ENCODE measurements at regions not wholly inside any gene's neighbourhood (a gene's known extent, or its start where the extent isn't known, plus 50 kb on each side); places are given as distances from the start of the nearest gene placed in this dataset.
"Not testable (repeated sequence)": the region's sequence is repeated elsewhere in the genome, so short reads cannot be mapped to it uniquely, and the experiment has no call there.

- H3K4me3 ChIP-seq (replicated peaks in 1 of 2; ENCODE audit: low read depth in 2 of 2, low read length in 2 of 2), result no peak overlapping the region
- no peak for DNase-seq (ENCODE audit: low read depth in 2 of 2)
- TF ChIP-seq CTCF (IDR thresholded peaks at IDR 0.05; ENCODE audit: low read depth, low read length), result no peak
Observed at GRCh38 chr10:117768333-117769042, 225.9 kb downstream of the EMX2 start.

GRCh38 chr10:117775526-117775925, 233.0 kb downstream of the EMX2 start:
- TF ChIP-seq CTCF (IDR thresholded peaks at IDR 0.05; ENCODE audit: low read depth, low read length), result no peak
- DNase-seq (ENCODE audit: low read depth in 2 of 2), result no peak

GRCh38 chr10:117777222-117777621, 234.7 kb downstream of the EMX2 start:
- DNase-seq (ENCODE audit: low read depth in 2 of 2); H3K4me3 ChIP-seq (replicated peaks in 1 of 2; ENCODE audit: low read depth in 2 of 2, low read length in 2 of 2): not testable (repeated sequence)

More at GRCh38 chr10:117775526-117775925, 233.0 kb downstream of the EMX2 start:
- no peak overlapping the region for H3K4me3 ChIP-seq (replicated peaks in 1 of 2; ENCODE audit: low read depth in 2 of 2, low read length in 2 of 2)

- no peak for DNase-seq (ENCODE audit: low read depth in 2 of 2)
- no peak overlapping the region for H3K4me3 ChIP-seq (replicated peaks in 1 of 2; ENCODE audit: low read depth in 2 of 2, low read length in 2 of 2)
- no peak for TF ChIP-seq CTCF (IDR thresholded peaks at IDR 0.05; ENCODE audit: low read depth, low read length)
Observed at GRCh38 chr10:117778241-117778640, 235.7 kb downstream of the EMX2 start.

GRCh38 chr10:117780411-117780810, 237.9 kb downstream of the EMX2 start:
- TF ChIP-seq CTCF (IDR thresholded peaks at IDR 0.05; ENCODE audit: low read depth, low read length), result no peak
- no peak for DNase-seq (ENCODE audit: low read depth in 2 of 2)
- H3K4me3 ChIP-seq (replicated peaks in 1 of 2; ENCODE audit: low read depth in 2 of 2, low read length in 2 of 2), result no peak overlapping the region

GRCh38 chr10:117781216-117781831, 238.8 kb downstream of the EMX2 start:
- DNase-seq (ENCODE audit: low read depth in 2 of 2), result no peak
- H3K4me3 ChIP-seq (replicated peaks in 1 of 2; ENCODE audit: low read depth in 2 of 2, low read length in 2 of 2), result no peak overlapping the region
- no peak for TF ChIP-seq CTCF (IDR thresholded peaks at IDR 0.05; ENCODE audit: low read depth, low read length)

- DNase-seq (ENCODE audit: low read depth in 2 of 2), result no peak
- H3K4me3 ChIP-seq (replicated peaks in 1 of 2; ENCODE audit: low read depth in 2 of 2, low read length in 2 of 2), result no peak overlapping the region
- no peak for TF ChIP-seq CTCF (IDR thresholded peaks at IDR 0.05; ENCODE audit: low read depth, low read length)
Observed at GRCh38 chr10:117782276-117782675, 239.7 kb downstream of the EMX2 start.

Measured in cardiac fibroblast (primary cell).